ENCODE measurements at regions not wholly inside any gene's neighbourhood (a gene's known extent, or its start where the extent isn't known, plus 50 kb on each side); places are given as distances from the start of the nearest gene placed in this dataset.

GRCh38 chr6:4665489-4666417 lies 110.5 kb upstream of the CDYL start:
- no peak for DNase-seq
- H3K36me3 ChIP-seq = no peaks in the 10 kb centered on the region
- H3K4me1 ChIP-seq = no peaks in the 10 kb centered on the region
- 76 to 86% methylated on average over 7 of the region's 7 CpGs for WGBS, 2 donors
- intact Hi-C loops (cut with DNase I) = no loop called here
- no peaks in the 10 kb centered on the region for H3K9me3 ChIP-seq
- H3K27me3 ChIP-seq = no peaks in the 10 kb centered on the region
- H3K4me3 ChIP-seq (replicated peaks in 1 of 3) = no peak overlapping the region
- H3K27ac ChIP-seq = no peak overlapping the region
- TF ChIP-seq CTCF (IDR thresholded peaks at IDR 0.05) (no peak), POLR2A (IDR thresholded peaks at IDR 0.05) (no peak)

GRCh38 chr6:4664911-4665310 lies 111.3 kb upstream of the CDYL start:
- no peak for TF ChIP-seq CTCF (IDR thresholded peaks at IDR 0.05)
- TF ChIP-seq POLR2A (IDR thresholded peaks at IDR 0.05) = no peak
- no peak for DNase-seq
- 94 to 95% methylated on average over 6 of the region's 6 CpGs for WGBS, 2 donors
- H3K4me1 ChIP-seq = no peaks in the 10 kb centered on the region
- no peaks in the 10 kb centered on the region for H3K36me3 ChIP-seq
- H3K9me3 ChIP-seq = no peaks in the 10 kb centered on the region
- no peaks in the 10 kb centered on the region for H3K27me3 ChIP-seq
- intact Hi-C loops (cut with DNase I) = no loop called here
- H3K4me3 ChIP-seq (replicated peaks in 1 of 3) = no peak overlapping the region
- H3K27ac ChIP-seq = no peak overlapping the region

GRCh38 chr6:4664117-4664626 lies 112.0 kb upstream of the CDYL start:
- Histone ChIP-seq H3K27me3 (no peaks in the 10 kb centered on the region), H3K4me1 (no peaks in the 10 kb centered on the region), H3K27ac (no peak overlapping the region), H3K9me3 (no peaks in the 10 kb centered on the region), H3K36me3 (no peaks in the 10 kb centered on the region), H3K4me3 (replicated peaks in 1 of 3) (no peak overlapping the region)
- no peak for TF ChIP-seq CTCF (IDR thresholded peaks at IDR 0.05)
- no peak for TF ChIP-seq POLR2A (IDR thresholded peaks at IDR 0.05)
- WGBS, 2 donors = 53 to 85% methylated on average over 7 of the region's 7 CpGs
- peak; percentile 11 to 14 for DNase-seq
- intact Hi-C loops (cut with DNase I) = no loop called here

- TF ChIP-seq POLR2A (IDR thresholded peaks at IDR 0.05) (no peak), CTCF (IDR thresholded peaks at IDR 0.05) (no peak)
- Histone ChIP-seq H3K9me3 (no peaks in the 10 kb centered on the region), H3K36me3 (no peaks in the 10 kb centered on the region), H3K27me3 (no peaks in the 10 kb centered on the region), H3K4me1 (no peaks in the 10 kb centered on the region), H3K4me3 (replicated peaks in 1 of 3) (no peak overlapping the region), H3K27ac (no peak overlapping the region)
- 91 to 94% methylated on average over 7 of the region's 7 CpGs for WGBS, 2 donors
- intact Hi-C loops (cut with DNase I) = no loop called here
- no peak for DNase-seq
Observed at GRCh38 chr6:4662886-4663285, 113.3 kb upstream of the CDYL start.

GRCh38 chr6:4661391-4661790 lies 114.8 kb upstream of the CDYL start:
- H3K27ac ChIP-seq = no peak overlapping the region
- no peak for TF ChIP-seq CTCF (IDR thresholded peaks at IDR 0.05)
- TF ChIP-seq POLR2A (IDR thresholded peaks at IDR 0.05) = no peak
- no peaks in the 10 kb centered on the region for H3K4me1 ChIP-seq
- H3K27me3 ChIP-seq = no peaks in the 10 kb centered on the region
- 90 to 95% methylated on average over 8 of the region's 8 CpGs for WGBS, 2 donors
- no peak overlapping the region for H3K4me3 ChIP-seq (replicated peaks in 1 of 3)
- intact Hi-C loops (cut with DNase I) = no loop called here
- no peaks in the 10 kb centered on the region for H3K36me3 ChIP-seq
- no peak for DNase-seq
- H3K9me3 ChIP-seq = no peaks in the 10 kb centered on the region
